Fibroblast of peridontal ligament (primary cell): ENCODE measurements at regions not wholly inside any gene's neighbourhood (a gene's known extent, or its start where the extent isn't known, plus 50 kb on each side); places are given as distances from the start of the nearest gene placed in this dataset.

Source experiments
- DNase-seq: peaks from one replicate; pipeline ENCODE4 v3.0.0-alpha.2; 2010; ENCODE audit errors: extremely low read depth

- DNase-seq: no peak
Measured at GRCh38 chrX:43581167-43581566, 74.9 kb upstream of the MAOA start.

- no peak for DNase-seq
Measured at GRCh38 chrX:43581888-43582539, 74.1 kb upstream of the MAOA start.

GRCh38 chrX:43582540-43582913 is 73.6 kb upstream of the MAOA start:
- no peak for DNase-seq

- DNase-seq: no peak
Measured at GRCh38 chrX:43585922-43586321, 70.2 kb upstream of the MAOA start.

- DNase-seq: no peak
Measured at GRCh38 chrX:43586830-43587229, 69.3 kb upstream of the MAOA start.

GRCh38 chrX:43589735-43590134 is 66.4 kb upstream of the MAOA start:
- DNase-seq: no peak

- DNase-seq: no peak
Measured at GRCh38 chrX:43590150-43590549, 65.9 kb upstream of the MAOA start.

GRCh38 chrX:43592597-43592996 is 63.5 kb upstream of the MAOA start:
- no peak for DNase-seq

- no peak for DNase-seq
Measured at GRCh38 chrX:43595931-43596330, 60.2 kb upstream of the MAOA start.

- no peak for DNase-seq
Measured at GRCh38 chrX:43604753-43605152, 51.3 kb upstream of the MAOA start.

GRCh38 chrX:43605351-43605750 is 50.7 kb upstream of the MAOA start:
- DNase-seq: no peak
